ENCODE measurements at regions not wholly inside any gene's neighbourhood (a gene's known extent, or its start where the extent isn't known, plus 50 kb on each side); places are given as distances from the start of the nearest gene placed in this dataset.

GRCh38 chr3:139199421-139200010, 144.3 kb upstream of the MRPS22 start:
- H3K36me3 Mint-ChIP-seq (ENCODE audit: low read depth), result no peaks in the 10 kb centered on the region
- H3K4me1 Mint-ChIP-seq (ENCODE audit: low read depth), result no peaks in the 10 kb centered on the region
- no peaks in the 10 kb centered on the region for H3K27me3 Mint-ChIP-seq (ENCODE audit: low read depth)
- DNase-seq (ENCODE audit: low spot score), result no peak
- H3K9me3 Mint-ChIP-seq, result peaks cover 9% of the 10 kb centered on the region
- intact Hi-C loops (cut with micrococcal nuclease), result no loop called here
- H3K27ac Mint-ChIP-seq, result no peak overlapping the region
- H3K4me3 Mint-ChIP-seq (ENCODE audit: low read depth), result no peak overlapping the region

DNA sequence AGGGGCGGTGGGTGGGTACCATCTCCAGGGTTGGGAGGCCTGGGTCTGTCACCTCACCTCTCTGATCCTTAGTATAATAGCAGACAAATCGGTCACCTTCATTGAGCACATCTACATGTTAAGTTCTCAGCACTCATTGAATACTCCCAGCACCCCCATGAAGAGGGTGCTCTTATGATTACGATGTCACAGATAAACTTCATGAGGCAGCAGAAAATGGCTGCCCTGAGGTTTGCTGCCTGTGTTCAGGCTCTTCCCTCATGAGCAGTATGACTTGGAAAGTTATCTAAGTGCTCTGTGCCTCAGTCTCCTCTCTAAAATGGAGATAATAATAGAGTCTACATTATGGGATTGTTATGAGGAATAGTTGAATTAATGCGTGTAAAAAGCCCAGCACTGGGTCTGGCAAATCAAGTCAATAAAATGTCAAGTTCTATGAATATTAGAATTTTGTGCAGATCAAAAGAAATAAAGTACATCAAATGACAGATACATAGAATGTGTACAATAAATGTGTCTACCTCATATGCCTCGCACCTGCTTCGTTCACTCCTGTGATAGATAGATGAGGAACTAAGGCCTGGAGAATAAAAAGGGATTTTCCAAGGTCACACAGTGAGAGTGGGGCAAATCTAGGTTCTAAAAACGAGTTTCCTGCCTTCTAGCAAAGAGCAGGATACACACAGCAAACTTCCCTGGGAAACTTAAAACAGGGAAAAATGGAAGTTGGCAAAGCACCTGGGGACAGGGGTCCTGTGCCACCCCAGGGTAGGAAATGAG, 142.2 kb upstream of the MRPS22 start:
- peaks cover 4% of the 10 kb centered on the region for H3K9me3 Mint-ChIP-seq
- DNase-seq (ENCODE audit: low spot score), result no peak
- no peak overlapping the region for H3K4me3 Mint-ChIP-seq (ENCODE audit: low read depth)
- peaks cover 9% of the 10 kb centered on the region for H3K27me3 Mint-ChIP-seq (ENCODE audit: low read depth)
- intact Hi-C loops (cut with micrococcal nuclease), result no loop called here
- no peaks in the 10 kb centered on the region for H3K36me3 Mint-ChIP-seq (ENCODE audit: low read depth)
- no peak overlapping the region for H3K27ac Mint-ChIP-seq
- no peaks in the 10 kb centered on the region for H3K4me1 Mint-ChIP-seq (ENCODE audit: low read depth)

DNA sequence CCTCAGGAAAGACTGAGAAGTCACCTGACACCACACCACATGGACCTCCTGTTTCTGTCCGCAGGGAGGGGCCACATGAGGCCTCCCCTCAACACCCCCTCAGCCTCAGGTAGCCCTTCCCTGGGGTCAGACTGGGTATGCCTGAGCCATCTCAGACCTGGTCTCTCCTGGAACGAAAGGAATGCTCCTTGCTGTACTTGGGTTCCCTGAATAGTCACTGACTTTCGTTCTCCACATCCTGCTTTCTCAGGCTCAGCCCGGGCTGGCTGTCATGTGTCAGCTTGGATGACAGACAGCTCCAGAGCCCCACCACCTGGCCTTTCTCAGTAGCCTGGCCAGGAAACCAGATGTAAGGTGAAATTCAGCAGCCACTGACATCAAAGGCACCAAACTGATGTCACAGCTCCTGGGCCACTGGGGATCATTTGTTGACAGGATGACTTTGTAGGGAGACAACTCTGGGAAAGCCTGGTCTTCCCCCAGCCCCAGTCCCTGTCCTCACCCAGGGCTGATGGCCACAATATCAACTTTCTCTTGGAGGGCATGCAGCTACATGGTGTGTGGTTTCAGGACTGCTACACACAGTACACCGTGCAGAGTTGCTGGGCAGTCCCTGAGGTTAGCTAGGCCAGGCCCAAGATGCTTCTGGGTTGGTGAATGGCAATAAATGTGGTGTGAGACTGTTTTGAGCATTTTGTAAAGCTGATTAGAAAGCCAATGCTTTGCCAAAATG, 141.4 kb upstream of the MRPS22 start:
- no peak overlapping the region for H3K27ac Mint-ChIP-seq
- H3K27me3 Mint-ChIP-seq (ENCODE audit: low read depth), result peaks cover 13% of the 10 kb centered on the region
- DNase-seq (ENCODE audit: low spot score), result peak; percentile 18
- H3K4me3 Mint-ChIP-seq (ENCODE audit: low read depth), result no peak overlapping the region
- no peaks in the 10 kb centered on the region for H3K4me1 Mint-ChIP-seq (ENCODE audit: low read depth)
- intact Hi-C loops (cut with micrococcal nuclease), result no loop called here
- H3K36me3 Mint-ChIP-seq (ENCODE audit: low read depth), result no peaks in the 10 kb centered on the region
- no peaks in the 10 kb centered on the region for H3K9me3 Mint-ChIP-seq

DNA sequence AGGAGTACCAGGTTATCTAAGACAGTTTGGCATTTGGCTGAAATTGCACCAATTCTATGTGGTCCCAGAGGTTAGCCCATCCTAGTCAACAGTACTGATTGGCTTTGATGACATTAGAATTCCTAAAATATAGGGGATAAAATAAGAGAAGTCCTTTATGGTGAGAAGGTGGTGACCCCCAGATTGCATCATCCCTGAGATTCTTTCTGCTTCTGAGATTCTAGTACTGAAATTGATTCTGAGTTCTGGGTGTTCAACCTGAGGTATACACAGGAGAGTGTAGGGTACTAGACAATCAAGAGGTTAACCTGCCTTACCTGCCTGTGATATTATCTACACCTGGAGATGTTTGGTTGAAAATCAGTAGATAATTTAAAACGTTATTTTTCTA, 140.9 kb upstream of the MRPS22 start:
- no peaks in the 10 kb centered on the region for H3K36me3 Mint-ChIP-seq (ENCODE audit: low read depth)
- no peak overlapping the region for H3K4me3 Mint-ChIP-seq (ENCODE audit: low read depth)
- H3K27me3 Mint-ChIP-seq (ENCODE audit: low read depth), result peaks cover 17% of the 10 kb centered on the region
- no peaks in the 10 kb centered on the region for H3K4me1 Mint-ChIP-seq (ENCODE audit: low read depth)
- H3K27ac Mint-ChIP-seq, result no peak overlapping the region
- intact Hi-C loops (cut with micrococcal nuclease), result no loop called here
- H3K9me3 Mint-ChIP-seq, result no peaks in the 10 kb centered on the region
- DNase-seq (ENCODE audit: low spot score), result no peak

GRCh38 chr3:139203752-139204151, 140.1 kb upstream of the MRPS22 start:
- Mint-ChIP-seq H3K36me3 (ENCODE audit: low read depth) (no peaks in the 10 kb centered on the region), H3K27ac (no peak overlapping the region), H3K4me1 (ENCODE audit: low read depth) (no peaks in the 10 kb centered on the region), H3K9me3 (no peaks in the 10 kb centered on the region), H3K4me3 (ENCODE audit: low read depth) (no peak overlapping the region), H3K27me3 (ENCODE audit: low read depth) (peaks cover 21% of the 10 kb centered on the region)
- intact Hi-C loops (cut with micrococcal nuclease), result no loop called here
- DNase-seq (ENCODE audit: low spot score), result no peak

GRCh38 chr3:139204728-139205127, 139.1 kb upstream of the MRPS22 start:
- DNase-seq (ENCODE audit: low spot score), result no peak
- Mint-ChIP-seq H3K4me1 (ENCODE audit: low read depth) (no peaks in the 10 kb centered on the region), H3K4me3 (ENCODE audit: low read depth) (no peak overlapping the region), H3K27me3 (ENCODE audit: low read depth) (peaks cover 24% of the 10 kb centered on the region), H3K36me3 (ENCODE audit: low read depth) (no peaks in the 10 kb centered on the region), H3K27ac (no peak overlapping the region), H3K9me3 (no peaks in the 10 kb centered on the region)
- intact Hi-C loops (cut with micrococcal nuclease), result no loop called here

DNA sequence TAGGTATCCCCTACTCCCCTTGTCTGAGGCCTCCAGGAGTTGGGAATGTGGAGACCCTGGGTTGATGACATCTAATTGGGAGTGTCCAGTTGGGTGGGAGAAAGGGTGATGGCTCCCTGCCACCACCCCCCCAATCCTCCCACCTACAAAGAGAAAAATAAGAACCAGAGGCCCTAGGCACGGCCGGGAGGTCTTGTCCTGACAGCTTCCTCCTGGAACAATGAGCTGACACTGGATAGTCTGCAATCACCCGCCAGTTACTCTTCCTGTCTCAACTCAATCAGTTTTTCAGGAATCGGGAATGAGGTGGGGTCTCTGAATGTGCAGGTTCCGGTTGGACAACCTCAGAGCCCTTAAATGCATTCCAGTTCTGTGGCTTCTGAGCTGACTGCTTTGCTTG, 129.9 kb upstream of the MRPS22 start:
- no peak overlapping the region for H3K27ac Mint-ChIP-seq
- intact Hi-C loops (cut with micrococcal nuclease), result no loop called here
- DNase-seq (ENCODE audit: low spot score), result no peak
- H3K4me1 Mint-ChIP-seq (ENCODE audit: low read depth), result no peaks in the 10 kb centered on the region
- H3K4me3 Mint-ChIP-seq (ENCODE audit: low read depth), result no peak overlapping the region
- H3K9me3 Mint-ChIP-seq, result no peaks in the 10 kb centered on the region
- no peaks in the 10 kb centered on the region for H3K36me3 Mint-ChIP-seq (ENCODE audit: low read depth)
- peaks cover 27% of the 10 kb centered on the region for H3K27me3 Mint-ChIP-seq (ENCODE audit: low read depth)

- H3K9me3 Mint-ChIP-seq, result no peaks in the 10 kb centered on the region
- H3K4me3 Mint-ChIP-seq (ENCODE audit: low read depth), result no peak overlapping the region
- H3K27me3 Mint-ChIP-seq (ENCODE audit: low read depth), result peaks cover 25% of the 10 kb centered on the region
- no peak overlapping the region for H3K27ac Mint-ChIP-seq
- H3K4me1 Mint-ChIP-seq (ENCODE audit: low read depth), result no peaks in the 10 kb centered on the region
- H3K36me3 Mint-ChIP-seq (ENCODE audit: low read depth), result no peaks in the 10 kb centered on the region
- no peak for DNase-seq (ENCODE audit: low spot score)
- intact Hi-C loops (cut with micrococcal nuclease), result no loop called here
Measured at GRCh38 chr3:139216958-139217357, 126.9 kb upstream of the MRPS22 start.

GRCh38 chr3:139217633-139218032, 126.2 kb upstream of the MRPS22 start:
- Mint-ChIP-seq H3K36me3 (ENCODE audit: low read depth) (no peaks in the 10 kb centered on the region), H3K4me1 (ENCODE audit: low read depth) (no peaks in the 10 kb centered on the region), H3K27me3 (ENCODE audit: low read depth) (peaks cover 25% of the 10 kb centered on the region), H3K27ac (no peak overlapping the region), H3K9me3 (no peaks in the 10 kb centered on the region), H3K4me3 (ENCODE audit: low read depth) (no peak overlapping the region)
- intact Hi-C loops (cut with micrococcal nuclease), result no loop called here
- no peak for DNase-seq (ENCODE audit: low spot score)

GRCh38 chr3:139218046-139218445, 125.8 kb upstream of the MRPS22 start:
- Mint-ChIP-seq H3K27me3 (ENCODE audit: low read depth) (peaks cover 27% of the 10 kb centered on the region), H3K4me3 (ENCODE audit: low read depth) (no peak overlapping the region), H3K4me1 (ENCODE audit: low read depth) (no peaks in the 10 kb centered on the region), H3K9me3 (no peaks in the 10 kb centered on the region), H3K27ac (no peak overlapping the region), H3K36me3 (ENCODE audit: low read depth) (no peaks in the 10 kb centered on the region)
- no peak for DNase-seq (ENCODE audit: low spot score)
- intact Hi-C loops (cut with micrococcal nuclease), result no loop called here

DNA sequence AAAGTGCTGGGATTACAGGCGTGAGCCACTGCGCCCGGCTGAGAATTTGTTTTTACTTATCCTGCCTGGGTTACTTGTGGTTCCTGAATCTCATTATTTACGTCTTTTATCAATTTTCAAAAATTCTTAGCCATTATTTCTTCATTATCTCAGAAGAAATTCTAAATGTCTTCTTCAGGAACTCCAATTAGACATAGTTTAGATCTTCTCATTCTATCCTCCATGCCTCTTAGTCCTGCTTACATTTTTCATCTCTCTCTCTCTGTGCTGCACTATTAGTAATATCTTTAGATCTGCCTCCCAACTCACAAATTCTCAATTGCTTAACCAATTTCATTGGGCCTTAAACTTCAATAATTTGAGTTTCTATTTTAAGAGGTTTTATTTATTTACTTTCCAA, 124.4 kb upstream of the MRPS22 start:
- Mint-ChIP-seq H3K36me3 (ENCODE audit: low read depth) (no peaks in the 10 kb centered on the region), H3K9me3 (no peaks in the 10 kb centered on the region), H3K27me3 (ENCODE audit: low read depth) (peaks cover 19% of the 10 kb centered on the region), H3K27ac (no peak overlapping the region), H3K4me3 (ENCODE audit: low read depth) (no peak overlapping the region), H3K4me1 (ENCODE audit: low read depth) (no peaks in the 10 kb centered on the region)
- no peak for DNase-seq (ENCODE audit: low spot score)
- intact Hi-C loops (cut with micrococcal nuclease), result no loop called here

DNA sequence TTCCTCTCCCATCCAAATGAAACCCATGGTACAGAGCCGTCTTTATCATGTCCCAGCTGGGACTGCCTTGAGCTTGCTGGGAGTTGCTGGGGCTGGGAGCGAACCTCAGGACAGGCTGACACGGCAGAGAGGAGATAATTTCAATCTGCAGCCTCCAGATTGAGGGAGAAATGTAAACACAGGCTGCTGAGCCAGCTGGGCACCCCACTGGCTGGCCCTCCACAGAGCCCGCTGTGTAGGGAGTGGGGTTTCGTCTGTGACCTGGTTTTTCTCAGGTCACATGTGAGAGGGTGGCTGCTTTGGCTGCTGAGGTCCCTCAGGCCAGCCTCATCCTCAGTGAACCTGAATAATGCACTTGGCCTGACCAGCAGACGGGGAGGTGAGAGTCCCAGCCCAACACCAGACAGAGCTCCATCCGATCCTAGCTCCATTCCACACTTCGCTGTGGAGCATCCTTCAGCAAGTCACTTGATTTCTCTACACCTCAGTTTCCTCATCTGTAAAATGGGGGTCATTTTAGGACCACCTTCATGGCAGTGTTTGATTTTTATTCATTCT, 121.6 kb upstream of the MRPS22 start:
- no peak for DNase-seq (ENCODE audit: low spot score)
- no peak overlapping the region for H3K4me3 Mint-ChIP-seq (ENCODE audit: low read depth)
- H3K36me3 Mint-ChIP-seq (ENCODE audit: low read depth), result no peaks in the 10 kb centered on the region
- H3K27me3 Mint-ChIP-seq (ENCODE audit: low read depth), result peaks cover 11% of the 10 kb centered on the region
- no peak overlapping the region for H3K27ac Mint-ChIP-seq
- H3K4me1 Mint-ChIP-seq (ENCODE audit: low read depth), result no peaks in the 10 kb centered on the region
- no peaks in the 10 kb centered on the region for H3K9me3 Mint-ChIP-seq
- intact Hi-C loops (cut with micrococcal nuclease), result no loop called here

GRCh38 chr3:139225548-139225947, 118.3 kb upstream of the MRPS22 start:
- no peaks in the 10 kb centered on the region for H3K9me3 Mint-ChIP-seq
- H3K36me3 Mint-ChIP-seq (ENCODE audit: low read depth), result no peaks in the 10 kb centered on the region
- H3K4me3 Mint-ChIP-seq (ENCODE audit: low read depth), result no peak overlapping the region
- no peak for DNase-seq (ENCODE audit: low spot score)
- no peaks in the 10 kb centered on the region for H3K4me1 Mint-ChIP-seq (ENCODE audit: low read depth)
- H3K27me3 Mint-ChIP-seq (ENCODE audit: low read depth), result peaks cover 4% of the 10 kb centered on the region
- intact Hi-C loops (cut with micrococcal nuclease), result no loop called here
- no peak overlapping the region for H3K27ac Mint-ChIP-seq

Measured in activated T-helper 2 cell treated with anti-CD3 and anti-CD28 coated beads, Interferon-gamma antibody, Interleukin-2, Interleukin-4, amounts not matched to agents 10 μg/mL and 5 μg/mL and 100 μg/mL, durations not matched to agents 14 hours and 24 hours and 36 hours (primary cell).